ENCODE measurements at regions not wholly inside any gene's neighbourhood (a gene's known extent, or its start where the extent isn't known, plus 50 kb on each side); places are given as distances from the start of the nearest gene placed in this dataset.

DNA sequence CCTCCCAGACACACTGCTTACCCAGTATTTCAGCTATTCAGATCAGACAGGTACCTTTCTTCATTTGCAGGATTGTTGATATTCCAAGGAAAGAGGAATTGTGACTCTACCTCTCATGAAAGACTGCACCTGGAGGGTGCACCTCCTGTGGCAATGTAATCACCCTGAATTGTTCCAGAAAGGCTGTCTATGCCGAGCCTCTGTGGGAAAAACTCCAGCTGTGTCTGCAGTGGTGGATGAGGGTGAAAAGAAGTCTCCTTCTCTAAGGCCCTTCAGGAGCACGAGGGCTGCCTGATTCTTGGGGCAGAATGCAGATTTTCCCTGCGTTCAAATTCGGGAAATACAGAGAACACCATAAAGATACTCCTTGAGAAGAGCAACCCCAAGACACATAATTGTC lies 108.2 kb upstream of the ADAMTS3 start:
- Histone ChIP-seq H3K9me3 (ENCODE audit: control insufficient read depth in 1 of 2, insufficient read depth in 1 of 2, low read depth in 1 of 2, low read length in 2 of 2) (no peaks in the 10 kb centered on the region), H3K79me2 (ENCODE audit: insufficient read depth, low read length) (no peaks in the 10 kb centered on the region), H3K4me3 (replicated peaks in 1 of 2; ENCODE audit: low read depth in 1 of 2, low read length in 2 of 2) (no peak overlapping the region), H3K9me2 (ENCODE audit: insufficient read depth) (no peaks in the 10 kb centered on the region), H3K27ac (ENCODE audit: low read depth, low read length) (no peak overlapping the region), H2AFZ (ENCODE audit: low read depth, low read length, poor library complexity, severe bottlenecking) (no peak overlapping the region), H3K4me2 (ENCODE audit: low read length) (no peak overlapping the region), H3K9ac (ENCODE audit: low read length) (no peak overlapping the region), H3K27me3 (ENCODE audit: insufficient read depth, low read length) (no peaks in the 10 kb centered on the region), H4K20me1 (ENCODE audit: insufficient read depth) (no peaks in the 10 kb centered on the region), H3K36me3 (ENCODE audit: control insufficient read depth in 1 of 2, insufficient read depth in 2 of 2, low read length in 2 of 2) (no peaks in the 10 kb centered on the region), H3K4me1 (ENCODE audit: control insufficient read depth in 1 of 2, insufficient read depth in 2 of 2, low read length in 2 of 2) (no peaks in the 10 kb centered on the region)
- ChIA-PET RAD21 (ENCODE audit: low non-redundant PET in 1 of 2, low total read pairs in 2 of 2, uncharacterized antibody in 2 of 2, unreplicated experiment in 2 of 2) (no interaction called here), POLR2A (no interaction called here), CTCF (no interaction called here)
- no TSS peak for BruUV-seq (replicated peaks)
- TF ChIP-seq, protein P1, sequence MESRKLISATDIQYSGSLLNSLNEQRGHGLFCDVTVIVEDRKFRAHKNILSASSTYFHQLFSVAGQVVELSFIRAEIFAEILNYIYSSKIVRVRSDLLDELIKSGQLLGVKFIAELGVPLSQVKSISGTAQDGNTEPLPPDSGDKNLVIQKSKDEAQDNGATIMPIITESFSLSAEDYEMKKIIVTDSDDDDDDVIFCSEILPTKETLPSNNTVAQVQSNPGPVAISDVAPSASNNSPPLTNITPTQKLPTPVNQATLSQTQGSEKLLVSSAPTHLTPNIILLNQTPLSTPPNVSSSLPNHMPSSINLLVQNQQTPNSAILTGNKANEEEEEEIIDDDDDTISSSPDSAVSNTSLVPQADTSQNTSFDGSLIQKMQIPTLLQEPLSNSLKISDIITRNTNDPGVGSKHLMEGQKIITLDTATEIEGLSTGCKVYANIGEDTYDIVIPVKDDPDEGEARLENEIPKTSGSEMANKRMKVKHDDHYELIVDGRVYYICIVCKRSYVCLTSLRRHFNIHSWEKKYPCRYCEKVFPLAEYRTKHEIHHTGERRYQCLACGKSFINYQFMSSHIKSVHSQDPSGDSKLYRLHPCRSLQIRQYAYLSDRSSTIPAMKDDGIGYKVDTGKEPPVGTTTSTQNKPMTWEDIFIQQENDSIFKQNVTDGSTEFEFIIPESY (IDR thresholded peaks at IDR 0.05; ENCODE audit: extremely low read depth, insufficient replicate concordance, low read length) = no peak
- TF ChIP-seq TCF7L2 (IDR thresholded peaks at IDR 0.05; ENCODE audit: borderline replicate concordance, extremely low read depth, insufficient read depth, insufficient read length) = no peak
- TF ChIP-seq CBX3 (IDR thresholded peaks at IDR 0.05; ENCODE audit: low read depth) = no peak
- no peak for TF ChIP-seq ELF1 (IDR thresholded peaks at IDR 0.05; ENCODE audit: borderline replicate concordance, low read depth)
- TF ChIP-seq POLR2A (IDR thresholded peaks at IDR 0.05; ENCODE audit: borderline replicate concordance, extremely low read depth, insufficient read depth, insufficient read length) = no peak
- TF ChIP-seq, protein P2, sequence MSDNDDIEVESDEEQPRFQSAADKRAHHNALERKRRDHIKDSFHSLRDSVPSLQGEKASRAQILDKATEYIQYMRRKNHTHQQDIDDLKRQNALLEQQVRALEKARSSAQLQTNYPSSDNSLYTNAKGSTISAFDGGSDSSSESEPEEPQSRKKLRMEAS (IDR thresholded peaks at IDR 0.05) = no peak
- no peak for TF ChIP-seq CEBPB (IDR thresholded peaks at IDR 0.05; ENCODE audit: low read depth)
- TF ChIP-seq SP1 (IDR thresholded peaks at IDR 0.05; ENCODE audit: low read depth) = no peak
- no peak for TF ChIP-seq FOSL1 (IDR thresholded peaks at IDR 0.05; ENCODE audit: low read depth)
- TF ChIP-seq, protein P3, sequence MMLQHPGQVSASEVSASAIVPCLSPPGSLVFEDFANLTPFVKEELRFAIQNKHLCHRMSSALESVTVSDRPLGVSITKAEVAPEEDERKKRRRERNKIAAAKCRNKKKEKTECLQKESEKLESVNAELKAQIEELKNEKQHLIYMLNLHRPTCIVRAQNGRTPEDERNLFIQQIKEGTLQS (IDR thresholded peaks at IDR 0.05) = no peak
- TF ChIP-seq EZH2 (IDR thresholded peaks at IDR 0.05) = no peak
- no peak for TF ChIP-seq ZNF274 (IDR thresholded peaks at IDR 0.05; ENCODE audit: low read depth, low read length)
- TF ChIP-seq EZH2phosphoT487 (IDR thresholded peaks at IDR 0.05; ENCODE audit: borderline replicate concordance) = no peak
- no peak for TF ChIP-seq RAD21 (IDR thresholded peaks at IDR 0.05; ENCODE audit: low read depth)
- TF ChIP-seq, protein P4, sequence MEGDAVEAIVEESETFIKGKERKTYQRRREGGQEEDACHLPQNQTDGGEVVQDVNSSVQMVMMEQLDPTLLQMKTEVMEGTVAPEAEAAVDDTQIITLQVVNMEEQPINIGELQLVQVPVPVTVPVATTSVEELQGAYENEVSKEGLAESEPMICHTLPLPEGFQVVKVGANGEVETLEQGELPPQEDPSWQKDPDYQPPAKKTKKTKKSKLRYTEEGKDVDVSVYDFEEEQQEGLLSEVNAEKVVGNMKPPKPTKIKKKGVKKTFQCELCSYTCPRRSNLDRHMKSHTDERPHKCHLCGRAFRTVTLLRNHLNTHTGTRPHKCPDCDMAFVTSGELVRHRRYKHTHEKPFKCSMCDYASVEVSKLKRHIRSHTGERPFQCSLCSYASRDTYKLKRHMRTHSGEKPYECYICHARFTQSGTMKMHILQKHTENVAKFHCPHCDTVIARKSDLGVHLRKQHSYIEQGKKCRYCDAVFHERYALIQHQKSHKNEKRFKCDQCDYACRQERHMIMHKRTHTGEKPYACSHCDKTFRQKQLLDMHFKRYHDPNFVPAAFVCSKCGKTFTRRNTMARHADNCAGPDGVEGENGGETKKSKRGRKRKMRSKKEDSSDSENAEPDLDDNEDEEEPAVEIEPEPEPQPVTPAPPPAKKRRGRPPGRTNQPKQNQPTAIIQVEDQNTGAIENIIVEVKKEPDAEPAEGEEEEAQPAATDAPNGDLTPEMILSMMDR (IDR thresholded peaks at IDR 0.05 in 2 of 3, conservative IDR thresholded peaks at IDR 0.05 in 1 of 3; ENCODE audit: borderline replicate concordance in 1 of 3, insufficient read depth in 1 of 3, low read depth in 2 of 3, low read length in 2 of 3) = no peak
- no peak for TF ChIP-seq SRF (IDR thresholded peaks at IDR 0.05; ENCODE audit: low read depth)
- no peak for TF ChIP-seq EGR1 (IDR thresholded peaks at IDR 0.05; ENCODE audit: low read depth)
- TF ChIP-seq, protein P5, sequence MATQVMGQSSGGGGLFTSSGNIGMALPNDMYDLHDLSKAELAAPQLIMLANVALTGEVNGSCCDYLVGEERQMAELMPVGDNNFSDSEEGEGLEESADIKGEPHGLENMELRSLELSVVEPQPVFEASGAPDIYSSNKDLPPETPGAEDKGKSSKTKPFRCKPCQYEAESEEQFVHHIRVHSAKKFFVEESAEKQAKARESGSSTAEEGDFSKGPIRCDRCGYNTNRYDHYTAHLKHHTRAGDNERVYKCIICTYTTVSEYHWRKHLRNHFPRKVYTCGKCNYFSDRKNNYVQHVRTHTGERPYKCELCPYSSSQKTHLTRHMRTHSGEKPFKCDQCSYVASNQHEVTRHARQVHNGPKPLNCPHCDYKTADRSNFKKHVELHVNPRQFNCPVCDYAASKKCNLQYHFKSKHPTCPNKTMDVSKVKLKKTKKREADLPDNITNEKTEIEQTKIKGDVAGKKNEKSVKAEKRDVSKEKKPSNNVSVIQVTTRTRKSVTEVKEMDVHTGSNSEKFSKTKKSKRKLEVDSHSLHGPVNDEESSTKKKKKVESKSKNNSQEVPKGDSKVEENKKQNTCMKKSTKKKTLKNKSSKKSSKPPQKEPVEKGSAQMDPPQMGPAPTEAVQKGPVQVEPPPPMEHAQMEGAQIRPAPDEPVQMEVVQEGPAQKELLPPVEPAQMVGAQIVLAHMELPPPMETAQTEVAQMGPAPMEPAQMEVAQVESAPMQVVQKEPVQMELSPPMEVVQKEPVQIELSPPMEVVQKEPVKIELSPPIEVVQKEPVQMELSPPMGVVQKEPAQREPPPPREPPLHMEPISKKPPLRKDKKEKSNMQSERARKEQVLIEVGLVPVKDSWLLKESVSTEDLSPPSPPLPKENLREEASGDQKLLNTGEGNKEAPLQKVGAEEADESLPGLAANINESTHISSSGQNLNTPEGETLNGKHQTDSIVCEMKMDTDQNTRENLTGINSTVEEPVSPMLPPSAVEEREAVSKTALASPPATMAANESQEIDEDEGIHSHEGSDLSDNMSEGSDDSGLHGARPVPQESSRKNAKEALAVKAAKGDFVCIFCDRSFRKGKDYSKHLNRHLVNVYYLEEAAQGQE (IDR thresholded peaks at IDR 0.05; ENCODE audit: low read depth) = no peak
- TF ChIP-seq SIN3A (IDR thresholded peaks at IDR 0.05; ENCODE audit: low read depth) = no peak
- TF ChIP-seq POLR2AphosphoS5 (IDR thresholded peaks at IDR 0.05; ENCODE audit: low read depth, low read length) = no peak
- intact Hi-C loops (cut with micrococcal nuclease) = no loop called here
- no peak for ATAC-seq
- no peak for DNase-seq (ENCODE audit: low read depth, low spot score)

All from HCT116 (cell line).